ENCODE measurements at regions not wholly inside any gene's neighbourhood (a gene's known extent, or its start where the extent isn't known, plus 50 kb on each side); places are given as distances from the start of the nearest gene placed in this dataset.

DNA sequence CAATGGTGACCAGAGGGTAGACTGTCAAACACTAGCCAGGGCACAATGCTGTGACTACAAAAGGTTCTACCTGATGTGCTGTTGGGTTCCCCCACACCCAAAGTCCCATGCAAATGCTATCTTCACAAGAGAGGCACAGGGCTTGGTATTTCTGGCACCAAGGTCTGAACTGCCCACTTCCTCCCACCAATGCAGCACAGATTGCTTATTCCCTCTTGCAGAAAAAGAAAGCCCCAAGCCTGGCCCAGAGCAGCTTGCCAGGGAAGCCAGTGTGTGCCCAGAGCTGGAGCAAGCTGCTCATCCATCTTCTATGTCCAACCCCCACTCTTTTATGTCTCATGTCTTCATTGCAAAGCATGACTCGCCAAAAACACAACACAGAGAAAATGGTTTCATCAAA lies 149.4 kb upstream of the CAMK1G start:
- TF ChIP-seq, protein P1, sequence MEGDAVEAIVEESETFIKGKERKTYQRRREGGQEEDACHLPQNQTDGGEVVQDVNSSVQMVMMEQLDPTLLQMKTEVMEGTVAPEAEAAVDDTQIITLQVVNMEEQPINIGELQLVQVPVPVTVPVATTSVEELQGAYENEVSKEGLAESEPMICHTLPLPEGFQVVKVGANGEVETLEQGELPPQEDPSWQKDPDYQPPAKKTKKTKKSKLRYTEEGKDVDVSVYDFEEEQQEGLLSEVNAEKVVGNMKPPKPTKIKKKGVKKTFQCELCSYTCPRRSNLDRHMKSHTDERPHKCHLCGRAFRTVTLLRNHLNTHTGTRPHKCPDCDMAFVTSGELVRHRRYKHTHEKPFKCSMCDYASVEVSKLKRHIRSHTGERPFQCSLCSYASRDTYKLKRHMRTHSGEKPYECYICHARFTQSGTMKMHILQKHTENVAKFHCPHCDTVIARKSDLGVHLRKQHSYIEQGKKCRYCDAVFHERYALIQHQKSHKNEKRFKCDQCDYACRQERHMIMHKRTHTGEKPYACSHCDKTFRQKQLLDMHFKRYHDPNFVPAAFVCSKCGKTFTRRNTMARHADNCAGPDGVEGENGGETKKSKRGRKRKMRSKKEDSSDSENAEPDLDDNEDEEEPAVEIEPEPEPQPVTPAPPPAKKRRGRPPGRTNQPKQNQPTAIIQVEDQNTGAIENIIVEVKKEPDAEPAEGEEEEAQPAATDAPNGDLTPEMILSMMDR (conservative IDR thresholded peaks at IDR 0.05; ENCODE audit: low read length) = no peak
- TF ChIP-seq EZH2phosphoT487 (IDR thresholded peaks at IDR 0.05; ENCODE audit: borderline replicate concordance, low read depth, low read length) = no peak
